ENCODE measurements at regions not wholly inside any gene's neighbourhood (a gene's known extent, or its start where the extent isn't known, plus 50 kb on each side); places are given as distances from the start of the nearest gene placed in this dataset.

- TF ChIP-seq CTCF (IDR thresholded peaks at IDR 0.05; ENCODE audit: insufficient read depth, low read length, poor library complexity, severe bottlenecking) (no peak), EZH2phosphoT487 (conservative IDR thresholded peaks at IDR 0.05; ENCODE audit: low read length) (no peak)
Observed at GRCh38 chr9:86671018-86671417, 276.3 kb downstream of the GAS1 start.
